Stimulated activated CD4-positive, alpha-beta T cell treated with anti-CD3 and anti-CD28 coated beads, TNF-alpha, amount 100 ng/mL, for 4 hours (primary cell): ENCODE measurements at regions not wholly inside any gene's neighbourhood (a gene's known extent, or its start where the extent isn't known, plus 50 kb on each side); places are given as distances from the start of the nearest gene placed in this dataset.
A peak's percentile ranks its signal among the peaks of the same experiment; 100 is the strongest.
"Not testable (repeated sequence)": the region's sequence is repeated elsewhere in the genome, so short reads cannot be mapped to it uniquely, and the experiment has no call there.

ENCODE experiments used
- DNase-seq, 3 experiments: peaks; one replicate each; pipeline ENCODE4 v3.0.0-alpha.2; 2020; ENCODE audit warnings: low read depth in 3 of 3

GRCh38 chr16:29294951-29295795, 111.3 kb downstream of the NPIPB11 start:
- not testable (repeated sequence) for DNase-seq

- not testable (repeated sequence) for DNase-seq
These were observed 112.0 kb downstream of the NPIPB11 start for GRCh38 chr16:29294400-29294933.

- DNase-seq, result not testable (repeated sequence)
These were observed 113.0 kb downstream of the NPIPB11 start for GRCh38 chr16:29293545-29293944.

- not testable (repeated sequence) for DNase-seq
These were observed 113.5 kb downstream of the NPIPB11 start for GRCh38 chr16:29292952-29293471.

GRCh38 chr16:29291329-29292271, 114.9 kb downstream of the NPIPB11 start:
- DNase-seq, result not testable (repeated sequence)

- DNase-seq, result peak; percentile 17 to 27 (median 23)
These were observed 115.8 kb downstream of the NPIPB11 start for GRCh38 chr16:29290631-29291247.

- DNase-seq, result not testable (repeated sequence)
These were observed 116.8 kb downstream of the NPIPB11 start for GRCh38 chr16:29289516-29290239.

GRCh38 chr16:29288711-29289474, 117.6 kb downstream of the NPIPB11 start:
- not testable (repeated sequence) for DNase-seq

GRCh38 chr16:29287871-29288535, 118.5 kb downstream of the NPIPB11 start:
- DNase-seq, result not testable (repeated sequence)

GRCh38 chr16:29287246-29287645, 119.3 kb downstream of the NPIPB11 start:
- not testable (repeated sequence) for DNase-seq

- DNase-seq, result not testable (repeated sequence)
These were observed 119.7 kb downstream of the NPIPB11 start for GRCh38 chr16:29286796-29287195.

- not testable (repeated sequence) for DNase-seq
These were observed 120.3 kb downstream of the NPIPB11 start for GRCh38 chr16:29286161-29286560.

GRCh38 chr16:29285151-29285885, 121.2 kb downstream of the NPIPB11 start:
- not testable (repeated sequence) for DNase-seq

GRCh38 chr16:29284723-29285122, 121.8 kb downstream of the NPIPB11 start:
- not testable (repeated sequence) for DNase-seq

- not testable (repeated sequence) for DNase-seq
These were observed 122.4 kb downstream of the NPIPB11 start for GRCh38 chr16:29284159-29284558.

- DNase-seq, result not testable (repeated sequence)
These were observed 128.2 kb downstream of the NPIPB11 start for GRCh38 chr16:29278097-29278871.

GRCh38 chr16:29276446-29276845, 130.1 kb downstream of the NPIPB11 start:
- not testable (repeated sequence) for DNase-seq
